Effector memory CD8-positive, alpha-beta T cell (primary cell): ENCODE measurements at regions not wholly inside any gene's neighbourhood (a gene's known extent, or its start where the extent isn't known, plus 50 kb on each side); places are given as distances from the start of the nearest gene placed in this dataset.
"Not testable (repeated sequence)": the region's sequence is repeated elsewhere in the genome, so short reads cannot be mapped to it uniquely, and the experiment has no call there.

ENCODE experiments used
- ATAC-seq: fragments of 150-1000 bp; cut with Tn5 transposase; replicated peaks from 2 replicates; pipeline ENCODE4 v1.10.0; 2021; ENCODE audit warnings: mild to moderate bottlenecking, moderate library complexity
- DNase-seq, 3 experiments: peaks; one replicate each; pipeline ENCODE4 v3.0.0; 2021
- H3K27ac Mint-ChIP-seq, 2 donors: one replicate each; pipeline ENCODE4 v1.8.0; 2022; ENCODE audit warnings: mild to moderate bottlenecking in 2 of 2, mixed read lengths in 2 of 2, moderate library complexity in 2 of 2
- H3K27me3 Mint-ChIP-seq, 2 donors: one replicate each; pipeline ENCODE4 v1.8.0; 2022; ENCODE audit warnings: mixed read lengths in 2 of 2
- H3K36me3 Mint-ChIP-seq: one replicate; pipeline ENCODE4 v1.8.0; 2022; ENCODE audit warnings: mild to moderate bottlenecking, moderate library complexity, mixed read lengths; ENCODE audit not compliant: insufficient read depth
- H3K4me1 Mint-ChIP-seq, 2 donors: one replicate each; pipeline ENCODE4 v1.8.0; 2022; ENCODE audit warnings: low read depth in 2 of 2, mixed read lengths in 2 of 2
- H3K4me3 Mint-ChIP-seq, 2 donors: one replicate each; pipeline ENCODE4 v1.8.0; 2022; ENCODE audit warnings: mild to moderate bottlenecking in 2 of 2, mixed read lengths in 2 of 2, moderate library complexity in 2 of 2
- H3K9me3 Mint-ChIP-seq, 2 donors: one replicate each; pipeline ENCODE4 v1.8.0; 2022; ENCODE audit warnings: mixed read lengths in 2 of 2

DNA sequence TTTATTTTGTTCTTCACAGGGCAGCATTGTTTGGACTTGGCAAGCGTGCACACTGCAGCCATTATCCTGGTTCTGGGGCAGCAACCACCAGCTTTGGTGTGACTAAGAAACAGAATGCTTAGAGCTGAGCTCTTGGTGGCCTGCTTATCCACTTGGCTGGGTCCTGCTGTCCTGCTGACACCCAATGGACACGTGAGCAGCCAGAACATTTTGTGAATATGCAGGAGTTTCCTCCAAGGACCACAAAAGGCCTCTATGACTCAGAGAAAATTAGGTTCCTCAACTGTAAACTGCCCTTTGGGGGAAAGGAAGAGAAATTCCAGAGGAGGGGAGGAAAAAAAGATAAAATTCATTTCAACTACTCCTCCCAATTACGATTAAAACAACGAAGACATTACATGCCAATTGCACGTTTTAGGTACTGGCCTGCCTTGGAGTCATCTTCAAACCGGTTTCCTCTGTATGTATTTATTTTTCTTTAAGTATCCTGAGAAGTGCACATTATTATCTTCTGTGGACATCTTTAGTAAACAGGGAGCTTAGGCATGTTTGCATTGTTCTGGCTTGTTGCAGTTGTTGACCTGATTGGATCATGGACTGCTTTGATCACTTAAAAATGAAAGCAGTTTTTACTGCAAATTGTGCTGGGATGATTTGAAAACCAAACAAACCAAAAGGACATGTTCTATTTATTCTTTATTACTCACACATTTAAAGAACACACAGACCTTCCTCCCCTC is 82.3 kb upstream of the TLE4 start:
- no peak overlapping the region for H3K27ac Mint-ChIP-seq
- peaks cover 2% of the 10 kb centered on the region for H3K36me3 Mint-ChIP-seq
- no peak for ATAC-seq
- H3K27me3 Mint-ChIP-seq: peaks cover 0 to 9% of the 10 kb centered on the region in 2 donors
- H3K4me1 Mint-ChIP-seq: no peaks in the 10 kb centered on the region
- DNase-seq: no peak
- no peaks in the 10 kb centered on the region for H3K9me3 Mint-ChIP-seq
- H3K4me3 Mint-ChIP-seq: no peak overlapping the region

DNA sequence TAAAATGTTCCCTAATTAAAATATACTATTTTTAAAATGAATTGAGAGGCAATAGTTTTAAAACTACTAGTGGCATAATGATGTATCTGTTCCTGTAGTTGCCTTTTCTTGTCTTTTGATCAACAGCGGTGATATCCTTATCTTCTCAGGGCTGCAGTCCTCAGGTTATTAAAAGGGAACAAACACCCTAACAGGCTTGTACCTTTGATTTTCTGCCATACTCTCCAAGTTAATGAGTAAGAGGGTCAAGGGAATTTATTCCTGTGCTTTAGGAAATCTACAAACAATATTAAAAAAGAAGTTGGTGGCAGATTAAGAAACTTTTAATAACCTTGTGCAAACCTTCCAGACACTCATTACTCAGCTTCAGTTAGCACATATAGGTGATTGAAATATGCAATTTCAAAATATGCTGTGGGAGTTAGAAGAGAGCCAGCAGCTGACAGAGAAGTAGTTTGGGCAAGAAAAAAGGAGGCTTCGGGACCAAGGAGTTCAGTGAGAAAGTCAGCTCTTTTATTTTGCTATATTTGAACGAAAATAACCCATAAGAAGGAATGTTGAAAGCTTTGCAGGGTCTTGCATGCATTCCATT is 81.0 kb upstream of the TLE4 start:
- Mint-ChIP-seq H3K4me1 (no peaks in the 10 kb centered on the region), H3K27ac (no peak overlapping the region), H3K9me3 (no peaks in the 10 kb centered on the region), H3K4me3 (no peak overlapping the region), H3K36me3 (no peaks in the 10 kb centered on the region), H3K27me3 (peaks cover 0 to 9% of the 10 kb centered on the region in 2 donors)
- ATAC-seq: no peak
- DNase-seq: no peak

DNA sequence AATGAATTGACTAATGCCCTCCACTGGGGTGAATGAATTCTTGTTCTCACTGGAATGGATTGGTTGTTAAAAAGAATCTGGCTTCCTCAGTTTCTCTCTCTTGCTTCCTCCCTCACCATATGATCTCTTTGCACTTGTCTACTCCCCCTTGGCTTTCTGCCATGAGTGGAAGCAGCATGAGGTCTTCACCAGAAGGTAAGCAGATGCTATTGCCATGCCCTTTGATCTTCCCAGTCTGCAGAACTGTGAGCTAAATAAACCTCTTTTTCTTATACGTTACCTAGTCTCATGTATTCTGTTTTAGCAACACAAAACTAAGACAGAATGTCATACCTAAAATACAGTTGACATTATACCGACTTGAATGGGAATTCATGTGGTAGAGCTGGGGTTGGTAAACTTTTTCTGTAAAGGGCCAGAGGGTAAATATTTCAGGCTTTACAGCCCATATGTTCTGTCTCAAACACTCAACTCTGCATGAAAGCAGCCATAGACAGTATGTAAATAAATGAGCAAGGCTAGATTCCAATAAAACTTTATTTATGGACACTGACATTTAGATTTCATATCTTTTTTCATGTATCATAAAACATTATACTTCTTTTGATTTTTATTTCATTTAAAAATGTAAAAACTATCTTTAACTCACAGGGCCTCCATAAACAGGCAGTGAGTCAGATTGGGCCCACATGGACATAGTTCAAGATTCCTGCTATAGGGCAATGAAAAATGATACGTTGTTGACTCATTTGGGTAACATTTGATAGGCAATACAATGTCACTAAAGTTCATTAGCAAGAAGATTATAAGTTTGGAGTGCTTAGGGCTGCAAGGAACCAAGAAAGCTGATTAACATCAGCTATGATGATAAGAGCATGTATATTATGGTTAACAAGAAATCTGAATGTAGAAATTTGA is 79.4 kb upstream of the TLE4 start:
- Mint-ChIP-seq H3K9me3 (no peaks in the 10 kb centered on the region), H3K4me3 (no peak overlapping the region)
- DNase-seq: no peak

DNA sequence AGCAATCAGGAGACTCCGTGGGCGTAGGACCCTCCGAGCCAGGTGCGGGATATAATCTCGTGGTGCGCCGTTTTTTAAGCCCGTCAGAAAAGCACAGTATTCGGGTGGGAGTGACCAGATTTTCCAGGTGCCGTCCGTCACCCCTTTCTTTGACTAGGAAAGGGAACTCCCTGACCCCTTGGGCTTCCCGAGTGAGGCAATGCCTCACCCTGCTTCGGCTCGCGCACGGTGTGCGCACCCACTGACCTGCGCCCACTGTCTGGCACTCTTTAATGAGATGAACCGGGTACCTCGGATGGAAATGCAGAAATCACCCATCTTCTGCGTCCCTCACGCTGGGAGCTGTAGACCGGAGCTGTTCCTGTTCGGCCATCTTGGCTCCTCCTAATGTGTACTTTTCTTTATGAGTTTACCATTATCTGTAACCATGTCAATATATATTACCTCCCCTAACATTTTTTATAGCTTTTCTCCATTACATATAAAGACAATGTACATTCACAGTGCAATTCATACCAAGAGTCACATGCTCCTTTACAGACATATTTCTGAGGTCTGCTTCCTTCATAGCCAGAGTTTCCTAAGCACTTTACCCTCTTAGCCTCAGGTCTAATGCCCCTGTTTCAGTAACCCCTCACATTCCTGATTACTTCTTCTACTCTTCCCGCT is 71.4 kb upstream of the TLE4 start:
- not testable (repeated sequence) for DNase-seq, H3K4me3 Mint-ChIP-seq, ATAC-seq, H3K36me3 Mint-ChIP-seq, H3K4me1 Mint-ChIP-seq, H3K27ac Mint-ChIP-seq, H3K9me3 Mint-ChIP-seq
- peaks cover 11 to 14% of the 10 kb centered on the region in 2 donors for H3K27me3 Mint-ChIP-seq

More for the DNA sequence above, 79.4 kb upstream of the TLE4 start:
- ATAC-seq: no peak
- peaks cover 0 to 9% of the 10 kb centered on the region in 2 donors for H3K27me3 Mint-ChIP-seq
- no peaks in the 10 kb centered on the region for H3K4me1 Mint-ChIP-seq
- H3K36me3 Mint-ChIP-seq: no peaks in the 10 kb centered on the region
- H3K27ac Mint-ChIP-seq: no peak overlapping the region

DNA sequence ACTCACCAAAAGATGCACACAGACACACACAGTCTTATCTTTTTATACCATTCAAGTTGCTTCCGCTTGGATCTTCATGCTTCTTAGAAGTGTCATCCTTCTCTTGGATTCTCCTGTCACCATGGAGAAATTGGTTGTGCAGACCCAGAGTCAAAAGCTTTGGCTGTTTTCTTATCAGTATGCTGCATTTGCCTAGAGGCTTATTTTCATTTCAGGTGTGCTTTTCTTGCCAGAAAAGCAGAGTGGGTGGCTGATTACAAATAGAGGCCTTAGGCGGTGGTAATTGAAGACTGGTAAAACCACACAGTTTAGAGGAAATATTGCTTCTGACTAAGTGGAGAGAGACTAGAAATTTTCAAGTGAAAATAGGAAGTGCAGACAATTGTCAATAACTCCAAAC is 70.2 kb upstream of the TLE4 start:
- H3K4me1 Mint-ChIP-seq: no peaks in the 10 kb centered on the region
- H3K9me3 Mint-ChIP-seq: no peaks in the 10 kb centered on the region
- no peak overlapping the region for H3K27ac Mint-ChIP-seq
- no peak overlapping the region for H3K4me3 Mint-ChIP-seq
- ATAC-seq (no peak), DNase-seq (no peak)
- H3K27me3 Mint-ChIP-seq: peaks cover 11 to 14% of the 10 kb centered on the region in 2 donors
- H3K36me3 Mint-ChIP-seq: no peaks in the 10 kb centered on the region

DNA sequence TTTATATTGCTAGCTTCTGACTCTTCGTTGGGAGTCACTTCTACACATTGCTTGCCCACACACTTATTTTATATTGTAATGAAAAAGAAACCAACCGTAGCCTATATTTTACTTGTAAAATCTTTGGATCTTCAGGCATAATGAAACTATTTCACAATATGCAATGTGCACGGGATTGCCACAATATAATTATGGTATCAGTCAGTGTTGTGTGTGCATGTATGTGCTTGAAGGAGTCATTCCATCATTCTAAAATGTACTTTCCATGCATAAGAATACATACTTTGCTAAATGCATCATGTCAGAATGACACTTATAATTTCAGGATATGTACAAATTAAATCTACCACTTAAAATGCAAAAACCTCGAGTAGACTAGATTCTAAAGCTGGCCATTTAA is 64.0 kb upstream of the TLE4 start:
- H3K4me1 Mint-ChIP-seq: no peaks in the 10 kb centered on the region
- H3K9me3 Mint-ChIP-seq: no peaks in the 10 kb centered on the region
- H3K27me3 Mint-ChIP-seq: peaks cover 5 to 6% of the 10 kb centered on the region in 2 donors
- no peak overlapping the region for H3K4me3 Mint-ChIP-seq
- H3K36me3 Mint-ChIP-seq: no peaks in the 10 kb centered on the region
- ATAC-seq (no peak), DNase-seq (no peak)
- H3K27ac Mint-ChIP-seq: no peak overlapping the region

DNA sequence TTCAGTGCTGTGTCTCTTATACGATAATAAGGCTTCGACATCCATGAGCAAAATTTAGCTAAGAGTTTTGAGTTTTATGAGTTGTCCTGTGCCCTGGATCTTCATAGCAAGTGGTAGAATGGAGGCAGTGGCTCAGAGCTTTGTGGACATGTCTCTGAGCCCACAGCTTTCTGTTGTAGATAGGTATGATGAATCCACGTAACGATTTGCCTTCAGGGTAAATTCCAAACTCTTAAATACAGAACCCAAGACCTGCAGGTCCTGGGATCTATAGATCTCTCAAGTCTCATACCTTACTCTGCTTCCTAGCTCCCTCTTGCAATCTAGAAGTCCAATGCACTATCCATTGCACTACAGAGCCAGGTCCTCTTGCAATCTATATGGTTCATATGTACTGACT is 59.5 kb upstream of the TLE4 start:
- peaks cover 12 to 19% of the 10 kb centered on the region in 2 donors for H3K27me3 Mint-ChIP-seq
- H3K36me3 Mint-ChIP-seq: no peaks in the 10 kb centered on the region
- DNase-seq (no peak), ATAC-seq (no peak)
- H3K4me1 Mint-ChIP-seq: no peaks in the 10 kb centered on the region
- H3K27ac Mint-ChIP-seq: no peak overlapping the region
- H3K9me3 Mint-ChIP-seq: no peaks in the 10 kb centered on the region
- no peak overlapping the region for H3K4me3 Mint-ChIP-seq
